Endothelial cell of umbilical vein (primary cell): ENCODE measurements at regions not wholly inside any gene's neighbourhood (a gene's known extent, or its start where the extent isn't known, plus 50 kb on each side); places are given as distances from the start of the nearest gene placed in this dataset.

ENCODE experiments used
- POLR2A ChIP-seq: IDR thresholded peaks from 2 replicates; pipeline ENCODE4 v1.6.1; 2012; ENCODE audit warnings: low read depth, mild to moderate bottlenecking, control low read depth, low read length
- POLR2AphosphoS5 ChIP-seq: IDR thresholded peaks from 2 replicates; pipeline ENCODE4 v1.6.1; 2012; ENCODE audit warnings: low read depth, mild to moderate bottlenecking, control low read depth, low read length, moderate library complexity; ENCODE audit not compliant: insufficient read depth

GRCh38 chr4:31375936-31376335, 655.8 kb downstream of the PCDH7 start:
- TF ChIP-seq POLR2A: no peak
- TF ChIP-seq POLR2AphosphoS5: no peak
